Peyer's patch (tissue), 4 donors: ENCODE measurements at regions not wholly inside any gene's neighbourhood (a gene's known extent, or its start where the extent isn't known, plus 50 kb on each side); places are given as distances from the start of the nearest gene placed in this dataset.

Source experiments
- CTCF ChIP-seq, 6 experiments: fragments of 450-650 bp in 4 of 6; fragments of 200-600 bp in 2 of 6; sonication (generic) in 1 of 6; IDR thresholded peaks; one replicate each; pipeline ENCODE4 v1.5.1; 2017 to 2019; ENCODE audit warnings: antibody characterized with exemption in 6 of 6, mild to moderate bottlenecking in 3 of 6, moderate library complexity in 1 of 6
- POLR2A ChIP-seq, 2 donors: fragments of 450-650 bp; IDR thresholded peaks; one replicate each; pipeline ENCODE4 v1.5.1; 2017; ENCODE audit warnings: antibody characterized with exemption in 2 of 2, mild to moderate bottlenecking in 2 of 2, moderate library complexity in 2 of 2

- TF ChIP-seq CTCF (IDR thresholded peaks at IDR 0.05): no peak
- no peak for TF ChIP-seq POLR2A (IDR thresholded peaks at IDR 0.05)
Observed at GRCh38 chr3:65006300-65006739, 318.5 kb upstream of the ADAMTS9 start.
